ENCODE measurements at regions not wholly inside any gene's neighbourhood (a gene's known extent, or its start where the extent isn't known, plus 50 kb on each side); places are given as distances from the start of the nearest gene placed in this dataset.

- no peak overlapping the region for H3K9ac ChIP-seq (ENCODE audit: insufficient read length, low read depth)
- no peaks in the 10 kb centered on the region for H3K9me3 ChIP-seq (ENCODE audit: insufficient read depth, low read length)
- no peak overlapping the region for H3K4me3 ChIP-seq (ENCODE audit: insufficient read length, low read depth)
- DNase-seq (ENCODE audit: low read depth, low spot score): no peak
- no peaks in the 10 kb centered on the region for H3K27me3 ChIP-seq (ENCODE audit: insufficient read depth, insufficient read length)
- H3K36me3 ChIP-seq (ENCODE audit: insufficient read depth, insufficient read length, low read length): no peaks in the 10 kb centered on the region
- H3K4me1 ChIP-seq (ENCODE audit: insufficient read depth, insufficient read length): no peaks in the 10 kb centered on the region
- TF ChIP-seq YY1 (IDR thresholded peaks at IDR 0.05; ENCODE audit: insufficient read depth, insufficient read length) (no peak), ZNF274 (IDR thresholded peaks at IDR 0.05; ENCODE audit: low read depth, low read length) (no peak), SUZ12 (IDR thresholded peaks at IDR 0.05; ENCODE audit: extremely low read depth, insufficient read depth, insufficient read length) (no peak)
Observed at GRCh38 chr1:168826269-168826668, 97.3 kb upstream of the DPT start.

- Histone ChIP-seq H3K9me3 (ENCODE audit: insufficient read depth, low read length) (no peaks in the 10 kb centered on the region), H3K9ac (ENCODE audit: insufficient read length, low read depth) (no peak overlapping the region), H3K4me3 (ENCODE audit: insufficient read length, low read depth) (no peak overlapping the region), H3K4me1 (ENCODE audit: insufficient read depth, insufficient read length) (no peaks in the 10 kb centered on the region), H3K36me3 (ENCODE audit: insufficient read depth, insufficient read length, low read length) (no peaks in the 10 kb centered on the region), H3K27me3 (ENCODE audit: insufficient read depth, insufficient read length) (no peaks in the 10 kb centered on the region)
- TF ChIP-seq SUZ12 (IDR thresholded peaks at IDR 0.05; ENCODE audit: extremely low read depth, insufficient read depth, insufficient read length): no peak
- TF ChIP-seq YY1 (IDR thresholded peaks at IDR 0.05; ENCODE audit: insufficient read depth, insufficient read length): no peak
- no peak for TF ChIP-seq ZNF274 (IDR thresholded peaks at IDR 0.05; ENCODE audit: low read depth, low read length)
- DNase-seq (ENCODE audit: low read depth, low spot score): no peak
Observed at GRCh38 chr1:168827557-168827956, 98.6 kb upstream of the DPT start.

- H3K4me3 ChIP-seq (ENCODE audit: insufficient read length, low read depth): no peak overlapping the region
- H3K4me1 ChIP-seq (ENCODE audit: insufficient read depth, insufficient read length): no peaks in the 10 kb centered on the region
- H3K36me3 ChIP-seq (ENCODE audit: insufficient read depth, insufficient read length, low read length): no peaks in the 10 kb centered on the region
- H3K9ac ChIP-seq (ENCODE audit: insufficient read length, low read depth): no peak overlapping the region
- DNase-seq (ENCODE audit: low read depth, low spot score): no peak
- TF ChIP-seq YY1 (IDR thresholded peaks at IDR 0.05; ENCODE audit: insufficient read depth, insufficient read length) (no peak), SUZ12 (IDR thresholded peaks at IDR 0.05; ENCODE audit: extremely low read depth, insufficient read depth, insufficient read length) (no peak), ZNF274 (IDR thresholded peaks at IDR 0.05; ENCODE audit: low read depth, low read length) (no peak)
- no peaks in the 10 kb centered on the region for H3K9me3 ChIP-seq (ENCODE audit: insufficient read depth, low read length)
- no peaks in the 10 kb centered on the region for H3K27me3 ChIP-seq (ENCODE audit: insufficient read depth, insufficient read length)
Observed at GRCh38 chr1:168829876-168830275, 100.9 kb upstream of the DPT start.

GRCh38 chr1:168830562-168830961 is 101.6 kb upstream of the DPT start:
- no peaks in the 10 kb centered on the region for H3K9me3 ChIP-seq (ENCODE audit: insufficient read depth, low read length)
- no peak overlapping the region for H3K9ac ChIP-seq (ENCODE audit: insufficient read length, low read depth)
- H3K4me1 ChIP-seq (ENCODE audit: insufficient read depth, insufficient read length): no peaks in the 10 kb centered on the region
- TF ChIP-seq SUZ12 (IDR thresholded peaks at IDR 0.05; ENCODE audit: extremely low read depth, insufficient read depth, insufficient read length) (no peak), ZNF274 (IDR thresholded peaks at IDR 0.05; ENCODE audit: low read depth, low read length) (no peak), YY1 (IDR thresholded peaks at IDR 0.05; ENCODE audit: insufficient read depth, insufficient read length) (no peak)
- no peaks in the 10 kb centered on the region for H3K36me3 ChIP-seq (ENCODE audit: insufficient read depth, insufficient read length, low read length)
- no peak overlapping the region for H3K4me3 ChIP-seq (ENCODE audit: insufficient read length, low read depth)
- H3K27me3 ChIP-seq (ENCODE audit: insufficient read depth, insufficient read length): no peaks in the 10 kb centered on the region
- DNase-seq (ENCODE audit: low read depth, low spot score): no peak

GRCh38 chr1:168832661-168833060 is 103.7 kb upstream of the DPT start:
- DNase-seq (ENCODE audit: low read depth, low spot score): no peak
- Histone ChIP-seq H3K27me3 (ENCODE audit: insufficient read depth, insufficient read length) (no peaks in the 10 kb centered on the region), H3K9ac (ENCODE audit: insufficient read length, low read depth) (no peak overlapping the region), H3K4me3 (ENCODE audit: insufficient read length, low read depth) (no peak overlapping the region), H3K36me3 (ENCODE audit: insufficient read depth, insufficient read length, low read length) (no peaks in the 10 kb centered on the region), H3K4me1 (ENCODE audit: insufficient read depth, insufficient read length) (no peaks in the 10 kb centered on the region), H3K9me3 (ENCODE audit: insufficient read depth, low read length) (no peaks in the 10 kb centered on the region; the same call in 1 of the 2 replicates)
- TF ChIP-seq ZNF274 (IDR thresholded peaks at IDR 0.05; ENCODE audit: low read depth, low read length) (no peak), YY1 (IDR thresholded peaks at IDR 0.05; ENCODE audit: insufficient read depth, insufficient read length) (no peak), SUZ12 (IDR thresholded peaks at IDR 0.05; ENCODE audit: extremely low read depth, insufficient read depth, insufficient read length) (no peak)

- H3K4me1 ChIP-seq (ENCODE audit: insufficient read depth, insufficient read length): no peaks in the 10 kb centered on the region
- TF ChIP-seq SUZ12 (IDR thresholded peaks at IDR 0.05; ENCODE audit: extremely low read depth, insufficient read depth, insufficient read length) (no peak), ZNF274 (IDR thresholded peaks at IDR 0.05; ENCODE audit: low read depth, low read length) (no peak), YY1 (IDR thresholded peaks at IDR 0.05; ENCODE audit: insufficient read depth, insufficient read length) (no peak)
- no peaks in the 10 kb centered on the region for H3K36me3 ChIP-seq (ENCODE audit: insufficient read depth, insufficient read length, low read length)
- no peak overlapping the region for H3K4me3 ChIP-seq (ENCODE audit: insufficient read length, low read depth)
- no peak for DNase-seq (ENCODE audit: low read depth, low spot score)
- H3K27me3 ChIP-seq (ENCODE audit: insufficient read depth, insufficient read length): no peaks in the 10 kb centered on the region
- no peak overlapping the region for H3K9ac ChIP-seq (ENCODE audit: insufficient read length, low read depth)
- no peaks in the 10 kb centered on the region; the same call in 1 of the 2 replicates for H3K9me3 ChIP-seq (ENCODE audit: insufficient read depth, low read length)
Observed at GRCh38 chr1:168833362-168833761, 104.4 kb upstream of the DPT start.

- no peaks in the 10 kb centered on the region; the same call in 1 of the 2 replicates for H3K9me3 ChIP-seq (ENCODE audit: insufficient read depth, low read length)
- no peaks in the 10 kb centered on the region for H3K4me1 ChIP-seq (ENCODE audit: insufficient read depth, insufficient read length)
- no peak for TF ChIP-seq SUZ12 (IDR thresholded peaks at IDR 0.05; ENCODE audit: extremely low read depth, insufficient read depth, insufficient read length)
Observed at GRCh38 chr1:168833801-168834224, 104.8 kb upstream of the DPT start.

More at GRCh38 chr1:168833801-168834224, 104.8 kb upstream of the DPT start:
- H3K36me3 ChIP-seq (ENCODE audit: insufficient read depth, insufficient read length, low read length): no peaks in the 10 kb centered on the region
- no peak overlapping the region for H3K9ac ChIP-seq (ENCODE audit: insufficient read length, low read depth)
- no peak overlapping the region for H3K4me3 ChIP-seq (ENCODE audit: insufficient read length, low read depth)
- H3K27me3 ChIP-seq (ENCODE audit: insufficient read depth, insufficient read length): no peaks in the 10 kb centered on the region
- DNase-seq (ENCODE audit: low read depth, low spot score): no peak
